ENCODE measurements at regions not wholly inside any gene's neighbourhood (a gene's known extent, or its start where the extent isn't known, plus 50 kb on each side); places are given as distances from the start of the nearest gene placed in this dataset.
A peak's percentile ranks its signal among the peaks of the same experiment; 100 is the strongest.
"Not testable (repeated sequence)": the region's sequence is repeated elsewhere in the genome, so short reads cannot be mapped to it uniquely, and the experiment has no call there.

DNA sequence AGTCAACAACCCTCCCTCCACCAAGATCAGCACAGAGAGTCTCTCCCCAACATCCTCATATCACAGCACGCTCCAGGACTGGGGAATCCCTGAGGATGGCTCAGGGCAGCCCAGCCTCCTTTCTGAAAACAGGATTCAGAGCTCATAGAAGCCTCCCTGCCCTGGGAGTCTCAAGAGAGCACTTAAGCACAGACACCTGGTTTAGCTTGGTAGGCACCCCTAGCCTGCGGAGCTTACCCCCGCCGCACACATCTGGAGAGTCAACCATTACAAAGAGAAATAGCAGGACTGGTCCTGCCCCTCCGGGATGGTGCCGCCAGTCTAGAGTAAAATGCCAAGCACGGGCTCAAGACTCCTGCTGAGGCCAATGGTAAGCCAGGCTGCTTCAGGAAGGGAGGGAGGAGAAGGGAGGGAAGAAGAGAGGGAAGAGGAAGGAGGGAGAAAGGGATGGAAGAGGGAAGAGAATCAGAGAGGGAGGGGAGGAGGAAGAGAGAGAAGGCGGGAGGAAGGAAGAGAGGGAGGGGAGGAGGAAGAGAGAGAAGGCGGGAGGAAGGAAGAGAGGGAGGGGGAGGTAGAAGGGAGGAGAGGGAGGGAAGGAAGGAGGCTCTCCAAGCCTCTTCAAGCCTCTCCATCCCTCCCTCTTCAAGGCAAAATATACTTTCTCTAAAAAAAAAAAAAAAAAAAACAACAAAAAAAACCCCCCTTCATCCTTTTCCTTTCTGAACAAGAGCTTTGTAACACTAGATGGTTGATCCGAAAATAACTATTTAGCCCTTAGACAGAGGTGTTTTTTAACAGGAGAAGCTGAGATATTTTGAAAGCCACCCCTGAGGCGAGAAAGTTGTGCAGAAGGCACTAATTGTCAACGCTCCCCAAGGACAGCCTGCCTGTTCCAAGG is 278.6 kb upstream of the TLE3 start:
- Mint-ChIP-seq H3K36me3 (ENCODE audit: unreplicated experiment) (peaks cover 6% of the 10 kb centered on the region), H3K4me3 (ENCODE audit: unreplicated experiment) (peak overlapping the region; percentile 76), H3K4me1 (ENCODE audit: low read depth, unreplicated experiment) (peaks cover 33% of the 10 kb centered on the region), H3K27me3 (ENCODE audit: unreplicated experiment) (peaks cover 8% of the 10 kb centered on the region), H3K9me3 (ENCODE audit: unreplicated experiment) (peaks cover 8% of the 10 kb centered on the region), H3K27ac (ENCODE audit: unreplicated experiment) (peak overlapping the region; percentile 83)
- DNase-seq = no peak
- no peak for TF ChIP-seq CTCF (IDR thresholded peaks at IDR 0.05; ENCODE audit: partially characterized antibody, unreplicated experiment)

GRCh38 chr15:70375586-70375985 is 277.9 kb upstream of the TLE3 start:
- Mint-ChIP-seq H3K27ac (ENCODE audit: unreplicated experiment) (peak overlapping the region; percentile 74), H3K36me3 (ENCODE audit: unreplicated experiment) (peaks cover 6% of the 10 kb centered on the region), H3K4me1 (ENCODE audit: low read depth, unreplicated experiment) (peaks cover 33% of the 10 kb centered on the region), H3K9me3 (ENCODE audit: unreplicated experiment) (peaks cover 8% of the 10 kb centered on the region), H3K4me3 (ENCODE audit: unreplicated experiment) (peak overlapping the region; percentile 65), H3K27me3 (ENCODE audit: unreplicated experiment) (peaks cover 8% of the 10 kb centered on the region)
- DNase-seq = no peak
- no peak for TF ChIP-seq CTCF (IDR thresholded peaks at IDR 0.05; ENCODE audit: partially characterized antibody, unreplicated experiment)

DNA sequence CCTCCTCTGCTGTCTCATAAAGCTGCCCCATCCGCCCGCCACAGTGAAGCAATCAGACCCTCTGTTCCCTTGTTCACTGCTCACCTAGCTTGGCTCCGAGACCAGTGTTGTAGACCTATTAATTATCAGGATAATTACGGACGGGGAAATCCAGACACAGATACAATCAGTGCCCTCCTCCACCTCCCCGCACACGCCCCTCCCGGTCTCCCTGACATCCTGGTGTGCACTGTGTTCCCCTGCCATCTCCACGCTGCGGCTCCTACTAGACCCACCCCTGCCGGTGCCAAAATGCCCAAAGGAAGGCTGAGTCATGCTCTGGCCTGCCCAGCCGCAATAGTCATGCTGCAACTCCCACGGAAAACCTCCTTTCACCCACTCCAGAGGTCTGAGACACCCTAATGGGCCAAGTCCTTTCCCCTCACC is 277.3 kb upstream of the TLE3 start:
- H3K27me3 Mint-ChIP-seq (ENCODE audit: unreplicated experiment) = peaks cover 8% of the 10 kb centered on the region
- TF ChIP-seq CTCF (IDR thresholded peaks at IDR 0.05; ENCODE audit: partially characterized antibody, unreplicated experiment) = no peak
- DNase-seq = no peak
- H3K27ac Mint-ChIP-seq (ENCODE audit: unreplicated experiment) = no peak overlapping the region
- H3K9me3 Mint-ChIP-seq (ENCODE audit: unreplicated experiment) = peaks cover 8% of the 10 kb centered on the region
- peaks cover 6% of the 10 kb centered on the region for H3K36me3 Mint-ChIP-seq (ENCODE audit: unreplicated experiment)
- H3K4me3 Mint-ChIP-seq (ENCODE audit: unreplicated experiment) = peak overlapping the region; percentile 46
- H3K4me1 Mint-ChIP-seq (ENCODE audit: low read depth, unreplicated experiment) = peaks cover 33% of the 10 kb centered on the region

DNA sequence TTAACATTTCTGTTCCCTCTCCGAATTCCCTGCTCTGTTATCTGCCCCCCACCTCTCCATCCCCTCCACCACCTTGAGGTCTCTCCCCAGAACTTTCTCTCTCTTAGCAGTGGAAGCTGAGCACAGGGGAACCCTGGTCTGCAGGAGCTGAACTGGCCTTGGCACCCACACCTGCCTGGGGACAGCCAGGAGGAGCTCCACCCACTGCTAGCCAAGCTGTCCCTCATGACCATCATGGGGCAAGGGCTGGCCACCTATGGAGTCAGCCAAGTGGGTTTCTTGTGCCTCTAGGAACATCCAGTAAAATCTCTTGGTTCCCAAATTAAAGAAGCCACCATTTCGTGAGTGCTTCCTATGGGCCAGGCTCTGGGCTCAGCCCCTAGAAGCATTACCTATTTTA is 276.4 kb upstream of the TLE3 start:
- no peak for TF ChIP-seq CTCF (IDR thresholded peaks at IDR 0.05; ENCODE audit: partially characterized antibody, unreplicated experiment)
- peaks cover 8% of the 10 kb centered on the region for H3K9me3 Mint-ChIP-seq (ENCODE audit: unreplicated experiment)
- H3K27me3 Mint-ChIP-seq (ENCODE audit: unreplicated experiment) = peaks cover 8% of the 10 kb centered on the region
- H3K36me3 Mint-ChIP-seq (ENCODE audit: unreplicated experiment) = peaks cover 6% of the 10 kb centered on the region
- DNase-seq = no peak
- no peak overlapping the region for H3K4me3 Mint-ChIP-seq (ENCODE audit: unreplicated experiment)
- H3K4me1 Mint-ChIP-seq (ENCODE audit: low read depth, unreplicated experiment) = peaks cover 33% of the 10 kb centered on the region
- H3K27ac Mint-ChIP-seq (ENCODE audit: unreplicated experiment) = no peak overlapping the region

- peaks cover 31% of the 10 kb centered on the region for H3K4me1 Mint-ChIP-seq (ENCODE audit: low read depth, unreplicated experiment)
- not testable (repeated sequence) for H3K27me3 Mint-ChIP-seq (ENCODE audit: unreplicated experiment); DNase-seq; H3K4me3 Mint-ChIP-seq (ENCODE audit: unreplicated experiment); H3K9me3 Mint-ChIP-seq (ENCODE audit: unreplicated experiment); H3K36me3 Mint-ChIP-seq (ENCODE audit: unreplicated experiment); H3K27ac Mint-ChIP-seq (ENCODE audit: unreplicated experiment)
Observed at GRCh38 chr15:70373439-70373838, 275.7 kb upstream of the TLE3 start.

- H3K27me3 Mint-ChIP-seq (ENCODE audit: unreplicated experiment); H3K36me3 Mint-ChIP-seq (ENCODE audit: unreplicated experiment); H3K27ac Mint-ChIP-seq (ENCODE audit: unreplicated experiment); H3K4me3 Mint-ChIP-seq (ENCODE audit: unreplicated experiment); DNase-seq; H3K9me3 Mint-ChIP-seq (ENCODE audit: unreplicated experiment); H3K4me1 Mint-ChIP-seq (ENCODE audit: low read depth, unreplicated experiment): not testable (repeated sequence)
Observed at GRCh38 chr15:70367913-70368705, 270.4 kb upstream of the TLE3 start.

- not testable (repeated sequence) for H3K36me3 Mint-ChIP-seq (ENCODE audit: unreplicated experiment); H3K9me3 Mint-ChIP-seq (ENCODE audit: unreplicated experiment); DNase-seq; H3K27me3 Mint-ChIP-seq (ENCODE audit: unreplicated experiment); H3K4me1 Mint-ChIP-seq (ENCODE audit: low read depth, unreplicated experiment); H3K4me3 Mint-ChIP-seq (ENCODE audit: unreplicated experiment); H3K27ac Mint-ChIP-seq (ENCODE audit: unreplicated experiment)
Observed at GRCh38 chr15:70364023-70364422, 266.3 kb upstream of the TLE3 start.
